ENCODE measurements at regions not wholly inside any gene's neighbourhood (a gene's known extent, or its start where the extent isn't known, plus 50 kb on each side); places are given as distances from the start of the nearest gene placed in this dataset.

GRCh38 chr6:90865513-90865912 is 278.6 kb upstream of the MAP3K7 start:
- TF ChIP-seq ZNF274 (IDR thresholded peaks at IDR 0.05; ENCODE audit: low read depth, low read length) (no peak), SUZ12 (IDR thresholded peaks at IDR 0.05; ENCODE audit: extremely low read depth, insufficient read depth, insufficient read length) (no peak)
